T-helper 1 cell (primary cell): ENCODE measurements at regions not wholly inside any gene's neighbourhood (a gene's known extent, or its start where the extent isn't known, plus 50 kb on each side); places are given as distances from the start of the nearest gene placed in this dataset.

ENCODE experiments used
- DNase-seq, 5 donors: peaks; one replicate each; pipeline ENCODE4 v3.0.0-alpha.2; 2012 to 2020

DNA sequence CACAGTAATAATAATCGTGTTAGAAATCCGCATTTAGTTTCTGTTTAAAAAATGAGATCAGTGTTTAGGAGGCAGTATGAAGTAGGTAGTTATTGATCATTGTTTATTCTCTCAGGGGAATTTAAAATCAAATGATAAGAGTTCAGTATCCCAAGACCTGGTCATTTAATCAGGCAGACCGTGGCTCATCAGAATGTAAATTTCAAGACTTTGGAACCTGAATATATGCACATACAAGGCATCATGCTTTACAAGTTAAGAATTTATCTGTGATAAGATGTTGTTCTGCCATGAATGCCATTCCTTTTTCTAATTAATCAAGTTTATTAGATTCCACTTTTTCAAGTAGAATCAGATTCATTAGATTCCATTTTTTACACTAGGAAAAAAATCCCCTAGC is 133.5 kb upstream of the MAOA start:
- no peak for DNase-seq

DNA sequence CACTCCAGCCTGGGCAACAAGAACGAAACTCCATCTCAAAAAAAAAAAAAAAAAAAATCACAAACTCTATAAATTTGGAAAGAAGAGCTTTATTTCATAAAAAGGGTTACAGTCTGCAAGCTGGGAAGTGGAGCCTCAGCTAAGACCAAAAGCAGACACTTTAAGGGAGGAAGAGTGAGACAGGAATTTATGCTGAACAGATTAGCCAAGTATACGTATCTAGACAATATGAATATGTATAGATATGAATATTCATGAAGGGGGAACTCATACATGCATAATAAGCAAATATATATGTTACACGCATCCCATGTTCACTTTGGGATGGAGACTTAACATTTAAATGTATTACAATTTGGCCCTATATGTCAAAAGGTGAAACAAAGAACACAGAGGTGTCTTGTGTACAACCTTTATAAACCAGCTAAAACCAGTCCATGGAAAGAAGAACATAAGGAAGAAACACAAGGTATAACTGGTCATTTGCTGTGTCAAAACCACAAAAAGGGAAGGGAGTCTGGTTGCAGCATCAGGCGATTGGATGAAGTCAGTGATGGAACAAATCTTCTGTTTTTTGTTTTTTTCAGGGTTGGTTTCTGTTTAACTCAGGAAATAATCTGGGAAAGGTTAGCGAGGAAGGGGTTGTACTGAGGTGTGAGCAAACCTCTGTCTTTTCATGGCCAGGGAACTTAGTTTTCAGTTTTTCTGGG is 130.0 kb upstream of the MAOA start:
- no peak for DNase-seq

- no peak for DNase-seq
Observed at GRCh38 chrX:43526878-43527277, 129.2 kb upstream of the MAOA start.

- no peak for DNase-seq
Observed at GRCh38 chrX:43527801-43528200, 128.3 kb upstream of the MAOA start.

- DNase-seq, result peak in 1 of 5 donors; percentile 2
Observed at GRCh38 chrX:43530837-43531236, 125.3 kb upstream of the MAOA start.

DNA sequence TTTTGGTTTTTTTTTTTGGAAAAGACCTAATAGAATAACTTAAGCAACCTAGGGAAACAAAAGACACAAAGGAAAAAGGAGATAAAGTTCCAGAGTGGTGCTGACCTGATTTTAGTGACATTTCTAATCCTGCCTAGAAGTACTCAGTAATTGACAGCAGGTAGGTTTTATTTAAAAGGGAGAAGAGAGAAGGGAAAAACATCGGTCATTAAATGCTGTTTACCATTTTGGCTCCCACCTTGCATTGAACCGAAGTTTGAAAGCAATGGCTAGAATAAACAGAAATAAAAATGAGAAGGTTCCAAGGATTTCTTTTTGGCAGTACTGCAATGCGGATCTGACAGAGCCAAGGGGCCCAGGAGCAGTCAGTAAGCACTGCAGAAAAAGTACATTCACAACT is 115.8 kb upstream of the MAOA start:
- no peak for DNase-seq

DNA sequence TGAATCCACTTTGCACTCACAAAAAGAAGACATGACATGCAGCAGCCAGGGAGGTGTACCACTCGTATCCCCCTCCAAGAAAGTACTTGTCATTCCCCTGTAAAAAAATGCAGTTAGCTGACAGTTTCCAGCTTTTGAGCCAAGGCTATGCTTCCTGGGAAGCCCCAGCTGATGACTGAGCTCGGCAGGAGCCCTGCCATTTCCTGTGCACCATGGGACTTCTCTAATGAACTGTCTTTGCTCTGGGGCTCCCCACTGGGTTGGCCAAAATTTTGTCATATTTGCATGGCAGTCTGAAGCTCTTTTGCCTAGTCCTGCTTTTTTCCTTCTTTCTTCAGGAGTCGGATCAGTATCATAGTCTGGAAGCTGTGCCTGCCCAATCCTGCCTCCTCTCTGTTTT is 104.5 kb upstream of the MAOA start:
- no peak for DNase-seq

DNA sequence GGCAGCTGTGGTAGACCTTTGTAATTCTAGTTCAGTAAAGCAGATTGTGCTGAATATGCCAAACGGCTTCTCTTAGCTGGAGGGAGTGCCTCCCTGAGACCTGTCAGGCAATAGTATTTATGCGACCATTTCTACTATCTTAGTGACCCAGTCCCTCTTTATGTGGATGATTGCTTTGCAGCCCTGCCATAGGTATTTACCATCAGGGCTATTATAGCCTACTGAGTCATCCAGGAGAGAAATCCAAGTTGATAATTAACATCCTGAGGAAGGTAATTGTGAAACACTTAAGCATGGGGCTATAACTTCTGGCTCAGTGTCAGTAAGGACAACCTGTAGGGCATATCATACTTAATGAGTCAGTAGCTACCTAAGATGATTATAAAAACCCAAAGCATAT is 103.9 kb upstream of the MAOA start:
- DNase-seq, result no peak

DNA sequence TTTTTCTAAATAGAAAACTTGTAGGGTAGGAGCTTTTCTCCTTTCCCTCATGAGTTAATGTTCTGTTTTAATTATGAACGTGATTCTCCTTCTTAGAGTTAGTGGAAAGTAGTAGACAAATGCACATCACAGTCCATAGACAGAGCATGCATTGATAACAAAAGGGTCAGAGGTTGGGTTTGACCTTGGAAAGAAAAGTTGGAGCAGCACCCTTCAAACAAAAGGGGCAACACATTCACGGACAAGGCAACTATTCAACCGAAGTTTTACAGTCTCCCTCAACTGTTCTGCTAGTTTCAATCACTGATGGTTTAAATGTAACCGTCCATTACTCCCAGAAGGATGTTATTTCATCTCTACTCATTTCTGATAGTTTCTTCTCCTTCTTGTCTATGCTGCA is 103.4 kb upstream of the MAOA start:
- no peak for DNase-seq

DNA sequence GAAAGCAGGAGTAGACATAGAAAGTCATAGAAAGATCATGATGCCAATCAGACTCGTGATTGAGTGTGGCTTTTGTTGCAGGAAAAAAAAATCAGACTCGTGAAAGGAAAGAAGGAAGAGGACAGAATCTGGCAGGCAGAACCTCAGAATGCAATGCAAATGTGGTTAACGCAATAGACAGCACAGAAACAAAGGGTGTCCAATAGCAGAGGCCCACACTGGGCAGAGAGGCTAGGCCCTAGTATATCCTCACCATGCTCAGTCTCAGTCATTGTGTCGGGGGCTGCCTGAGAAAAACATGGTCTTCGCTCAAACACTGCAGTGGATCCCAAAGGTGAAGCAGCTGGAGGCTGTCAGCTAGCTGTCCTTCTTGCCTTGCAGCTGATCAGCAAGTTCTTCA is 102.8 kb upstream of the MAOA start:
- no peak for DNase-seq

DNA sequence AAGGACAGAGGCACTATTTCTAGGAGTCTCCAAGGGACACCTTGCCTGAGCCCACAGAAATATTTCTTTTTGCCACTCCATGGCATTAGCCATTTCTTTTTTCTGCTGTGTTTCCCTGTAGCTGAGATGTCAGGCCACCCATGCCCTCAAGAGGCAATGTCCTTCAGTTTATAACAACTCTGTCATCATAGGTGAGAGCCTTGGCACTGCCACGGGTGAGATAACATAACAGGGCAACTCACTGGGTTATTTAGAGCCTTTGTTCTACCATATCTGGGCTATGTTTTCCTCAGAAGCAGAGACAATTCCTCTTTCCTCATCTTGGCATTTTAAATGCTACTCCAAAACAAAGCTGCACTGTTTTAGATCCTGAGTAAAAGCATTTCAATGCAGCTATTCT is 99.9 kb upstream of the MAOA start:
- DNase-seq, result no peak

DNA sequence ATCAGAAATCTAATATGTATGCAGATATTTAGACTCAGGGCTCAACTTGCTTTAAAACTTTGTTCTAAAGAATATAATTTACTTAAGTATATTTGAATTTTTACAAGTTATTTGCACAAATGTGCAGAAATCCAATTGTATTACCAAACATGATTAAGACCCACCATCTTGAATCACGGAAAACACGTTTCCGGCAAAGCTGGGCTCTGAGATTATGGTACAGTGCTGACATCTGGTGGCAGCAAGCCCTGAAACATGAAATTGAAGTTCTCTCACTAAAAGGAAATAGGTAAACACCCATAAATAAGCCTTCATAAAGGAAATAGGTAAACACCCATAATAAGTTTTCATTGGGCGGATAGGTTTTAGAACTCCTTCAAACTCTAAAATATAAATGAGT is 98.3 kb upstream of the MAOA start:
- peak; percentile 7 to 58 (median 17) for DNase-seq

- DNase-seq, result peak in 3 of 5 donors; percentile 1 to 12 (median 6)
Observed at GRCh38 chrX:43559644-43560043, 96.5 kb upstream of the MAOA start.

DNA sequence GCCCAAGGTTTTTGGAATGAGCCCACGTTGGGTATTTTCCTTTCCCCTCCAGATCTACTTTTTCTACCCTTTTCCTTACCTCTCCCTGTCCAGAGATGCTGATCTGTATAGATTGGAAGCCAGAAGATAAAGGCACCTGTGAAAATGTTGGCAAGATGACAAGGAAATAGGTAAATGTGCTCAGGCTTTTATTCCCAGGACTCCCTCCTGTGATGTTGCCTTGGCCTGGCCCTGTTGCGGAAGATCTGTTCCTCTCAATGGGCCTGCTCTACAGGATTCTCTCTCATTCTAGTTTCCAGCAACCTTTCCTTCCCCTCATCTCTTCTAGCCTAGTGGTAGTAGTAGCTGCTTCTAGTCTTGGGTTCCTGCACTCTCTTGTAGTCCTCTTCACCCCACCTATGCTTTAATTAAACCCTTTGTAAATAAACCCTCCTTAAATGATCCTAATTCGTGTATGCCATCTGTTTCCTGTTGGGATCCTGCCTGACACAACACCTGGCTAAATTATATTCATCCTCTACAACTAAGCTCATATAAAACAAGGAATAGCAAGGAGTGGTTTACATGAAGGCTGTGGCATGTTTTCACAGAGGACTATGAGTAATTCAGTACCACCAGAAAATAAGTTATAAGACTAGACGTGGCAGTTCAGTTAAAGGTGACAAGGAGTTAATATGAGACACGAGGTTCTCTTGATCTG is 95.7 kb upstream of the MAOA start:
- DNase-seq, result no peak

- DNase-seq, result no peak
Observed at GRCh38 chrX:43562372-43562771, 93.7 kb upstream of the MAOA start.

GRCh38 chrX:43564953-43565352 is 91.1 kb upstream of the MAOA start:
- DNase-seq, result no peak

GRCh38 chrX:43566170-43566569 is 89.9 kb upstream of the MAOA start:
- no peak for DNase-seq

- DNase-seq, result no peak
Observed at GRCh38 chrX:43573441-43574015, 82.6 kb upstream of the MAOA start.

DNA sequence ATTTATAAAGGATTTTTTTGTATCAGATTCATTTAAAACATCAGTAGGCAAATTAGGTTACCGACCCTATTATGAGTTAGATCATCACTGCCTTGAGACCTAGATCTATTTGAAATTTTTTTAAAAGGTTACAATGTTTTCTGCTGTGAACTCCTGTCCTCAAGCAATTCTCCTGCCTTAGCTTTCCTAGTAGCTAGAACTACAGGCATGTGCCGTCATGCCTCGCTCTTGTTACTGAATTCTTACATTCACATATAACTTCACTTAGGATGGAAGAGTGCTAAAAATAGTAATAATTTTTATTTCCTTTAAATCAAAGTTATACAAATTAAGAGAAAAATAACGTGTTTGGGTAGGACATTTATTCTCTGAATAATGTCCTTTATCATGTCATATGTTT is 75.5 kb upstream of the MAOA start:
- DNase-seq, result no peak

- no peak for DNase-seq
Observed at GRCh38 chrX:43581167-43581566, 74.9 kb upstream of the MAOA start.

DNA sequence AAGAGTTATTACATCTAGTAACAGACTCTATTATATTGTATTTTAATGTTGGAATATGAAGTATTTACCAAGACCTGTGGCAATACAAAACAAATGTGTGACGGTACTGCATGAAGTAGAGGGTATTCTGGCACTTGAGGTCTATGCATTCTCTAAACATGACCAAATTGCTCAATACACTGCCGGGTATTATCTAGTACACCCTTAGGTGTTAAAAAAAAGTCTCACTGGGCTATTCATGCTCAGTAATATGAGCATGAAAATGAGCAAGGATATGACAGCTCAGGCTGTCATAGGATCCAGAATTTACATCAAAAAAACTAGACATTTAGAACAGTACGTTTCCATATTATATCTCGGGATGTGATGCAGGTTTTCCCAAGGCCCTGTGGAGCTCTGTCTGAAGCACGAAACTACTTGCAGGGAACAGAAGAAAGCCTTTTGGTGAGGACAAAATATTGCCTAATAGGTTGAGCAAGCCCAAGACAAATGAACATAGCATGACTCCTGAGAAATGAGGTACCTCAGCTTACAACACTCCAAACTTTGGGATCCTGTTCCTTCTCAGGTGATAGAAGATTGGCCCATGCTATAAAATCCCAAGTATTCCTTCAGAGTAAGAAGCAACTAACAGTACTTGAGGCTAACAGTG is 74.1 kb upstream of the MAOA start:
- DNase-seq, result no peak

DNA sequence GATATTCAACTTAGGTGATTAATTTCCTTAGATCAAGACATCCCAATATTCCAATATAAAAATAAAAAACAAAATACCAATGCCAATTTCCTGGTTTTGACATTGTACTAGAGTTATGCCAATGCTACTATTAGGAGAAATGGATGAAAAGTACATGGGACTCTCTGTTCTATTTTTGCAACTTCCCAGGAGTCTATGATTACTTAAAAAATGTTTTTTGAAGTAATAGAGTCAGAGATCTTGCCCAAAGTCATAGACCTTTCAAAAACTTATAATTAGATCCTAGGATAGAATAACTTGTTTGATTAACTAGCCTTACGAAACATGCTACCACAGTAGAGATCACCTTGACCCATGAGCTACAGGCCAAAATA is 73.6 kb upstream of the MAOA start:
- no peak for DNase-seq

GRCh38 chrX:43585922-43586321 is 70.2 kb upstream of the MAOA start:
- DNase-seq, result no peak

DNA sequence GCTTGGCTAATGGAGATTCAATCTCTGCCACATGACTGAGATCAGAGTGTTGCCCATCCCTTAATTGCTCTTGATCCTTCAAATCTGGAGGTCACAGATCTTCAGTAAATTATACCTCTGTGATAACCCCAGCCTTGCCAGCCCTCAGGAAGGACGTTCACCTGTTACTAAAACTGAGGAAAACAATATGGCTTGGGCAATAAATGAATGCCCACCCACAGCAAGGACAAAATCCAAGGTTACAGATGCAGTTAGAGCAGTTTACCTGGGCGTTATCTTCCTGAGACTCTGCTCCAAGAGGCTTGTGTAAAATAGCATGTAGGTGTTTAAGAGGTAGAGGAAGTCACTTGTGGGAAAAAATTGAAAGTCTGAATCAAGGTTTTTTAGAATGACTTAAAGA is 69.3 kb upstream of the MAOA start:
- no peak for DNase-seq
